HEK293 (cell line): ENCODE measurements at regions not wholly inside any gene's neighbourhood (a gene's known extent, or its start where the extent isn't known, plus 50 kb on each side); places are given as distances from the start of the nearest gene placed in this dataset.
A peak's percentile ranks its signal among the peaks of the same experiment; 100 is the strongest.

ENCODE experiments used
- CTCF ChIA-PET: fragments of 350-600 bp; formaldehyde crosslinking; extraction: SDS; loops from one replicate; lab custom pipeline; 2021; ENCODE audit warnings: antibody characterized with exemption; lab: Yijun Ruan, JAX
- POLR2A ChIA-PET: fragments of 300-600 bp; formaldehyde crosslinking; extraction: SDS; loops from one replicate; lab custom pipeline; 2020; ENCODE audit warnings: antibody characterized with exemption, inconsistent platforms; lab: Yijun Ruan, JAX
- H3K27ac ChIP-seq: fragments of 200-500 bp; sonication (Bioruptor generic); 2 replicates; pipeline ENCODE4 v1.5.1; 2014; ENCODE audit warnings: low read depth, low read length, control low read depth, inconsistent platforms; ENCODE audit errors: extremely low read depth
- H3K36me3 ChIP-seq, 2 experiments: fragments of 200-500 bp in 1 of 2; sonication (Bioruptor generic) in 1 of 2; 1 replicate in 1 of 2; 2 replicates in 1 of 2; pipeline ENCODE4 v1.5.1; 2014 to 2017; ENCODE audit warnings: inconsistent platforms in 2 of 2, low read length in 2 of 2; ENCODE audit not compliant: control insufficient read depth in 2 of 2, insufficient read depth in 1 of 2
- H3K4me1 ChIP-seq: fragments of 200-500 bp; sonication (Bioruptor generic); 2 replicates; pipeline ENCODE4 v1.5.1; 2014; ENCODE audit warnings: mild to moderate bottlenecking, low read length, inconsistent platforms; ENCODE audit not compliant: control insufficient read depth, insufficient read depth
- H3K4me3 ChIP-seq: 2 replicates; pipeline ENCODE4 v1.5.1; 2011; ENCODE audit warnings: low read depth, mild to moderate bottlenecking, control low read depth, low read length, moderate library complexity
- H3K9me3 ChIP-seq: fragments of 200-500 bp; sonication (Bioruptor generic); 2 replicates; pipeline ENCODE4 v1.5.1; 2014; ENCODE audit warnings: low read depth, low read length, inconsistent platforms; ENCODE audit not compliant: control insufficient read depth, insufficient read depth
- MEIS1 ChIP-seq: sonication (generic); formaldehyde crosslinking; IDR thresholded peaks from 2 replicates; pipeline ENCODE4 v1.8.1; 2022; ENCODE audit warnings: missing genetic modification reagents, mild to moderate bottlenecking, borderline replicate concordance
- MYNN ChIP-seq: fragments of 450-650 bp; formaldehyde crosslinking; IDR thresholded peaks from 2 replicates; pipeline ENCODE4 v1.5.1; 2016; ENCODE audit warnings: missing biosample characterization, missing genetic modification characterization, borderline replicate concordance
- OVOL3 ChIP-seq: fragments of 450-650 bp; formaldehyde crosslinking; IDR thresholded peaks from 2 replicates; pipeline ENCODE4 v1.5.1; 2016; ENCODE audit warnings: missing biosample characterization, missing genetic modification characterization
- ZBTB21 ChIP-seq: fragments of 450-650 bp; formaldehyde crosslinking; IDR thresholded peaks from 2 replicates; pipeline ENCODE4 v1.5.1; 2017; ENCODE audit warnings: missing biosample characterization, missing genetic modification characterization
- ZFP41 ChIP-seq: fragments of 450-650 bp; formaldehyde crosslinking; IDR thresholded peaks from 2 replicates; pipeline ENCODE4 v1.5.1; 2016; ENCODE audit warnings: missing biosample characterization, missing genetic modification characterization, borderline replicate concordance
- ZNF140 ChIP-seq: fragments of 450-650 bp; formaldehyde crosslinking; IDR thresholded peaks from 2 replicates; pipeline ENCODE4 v1.5.1; 2016; ENCODE audit warnings: missing biosample characterization, missing genetic modification characterization
- ZNF274 ChIP-seq, 2 experiments: fragments of 200-500 bp in 1 of 2; fragments of 450-650 bp in 1 of 2; sonication (Bioruptor generic) in 1 of 2; formaldehyde crosslinking in 1 of 2; IDR thresholded peaks; 2 replicates each; pipeline versions ENCODE4 v1.5.1 to v1.6.1; 2014 to 2016; ENCODE audit warnings: borderline replicate concordance in 1 of 2, inconsistent platforms in 1 of 2, low read length in 1 of 2, missing biosample characterization in 1 of 2, missing genetic modification characterization in 1 of 2
- ZNF391 ChIP-seq: fragments of 450-650 bp; formaldehyde crosslinking; IDR thresholded peaks from 2 replicates; pipeline ENCODE4 v1.5.1; 2016; ENCODE audit warnings: low read depth, missing biosample characterization, missing genetic modification characterization, borderline replicate concordance
- ZNF416 ChIP-seq: fragments of 450-650 bp; formaldehyde crosslinking; IDR thresholded peaks from 2 replicates; pipeline ENCODE4 v1.5.1; 2016; ENCODE audit warnings: missing biosample characterization, missing genetic modification characterization
- ZNF426 ChIP-seq: fragments of 450-650 bp; formaldehyde crosslinking; IDR thresholded peaks from 2 replicates; pipeline ENCODE4 v1.5.1; 2017; ENCODE audit warnings: missing biosample characterization, missing genetic modification characterization, mild to moderate bottlenecking, inconsistent platforms, moderate library complexity
- ZNF473 ChIP-seq: fragments of 450-650 bp; formaldehyde crosslinking; IDR thresholded peaks from 2 replicates; pipeline ENCODE4 v1.5.1; 2017; ENCODE audit warnings: missing biosample characterization, missing genetic modification characterization
- ZNF530 ChIP-seq: fragments of 450-650 bp; formaldehyde crosslinking; IDR thresholded peaks from 2 replicates; pipeline ENCODE4 v1.5.1; 2016; ENCODE audit warnings: low read depth, missing biosample characterization, missing genetic modification characterization
- ZNF558 ChIP-seq: fragments of 450-650 bp; formaldehyde crosslinking; IDR thresholded peaks from 2 replicates; pipeline ENCODE4 v1.5.1; 2016; ENCODE audit warnings: missing biosample characterization, missing genetic modification characterization
- ZNF596 ChIP-seq: fragments of 450-650 bp; IDR thresholded peaks from 2 replicates; pipeline ENCODE4 v1.5.0; 2018; ENCODE audit warnings: missing biosample characterization, mild to moderate bottlenecking, missing genetic modification characterization, moderate library complexity
- TF ChIP-seq, protein P1 (sequence below): sonication (generic); formaldehyde crosslinking; IDR thresholded peaks from 2 replicates; pipeline ENCODE4 v1.8.1; 2022; ENCODE audit warnings: mild to moderate bottlenecking, moderate library complexity, missing genetic modification reagents
- TF ChIP-seq, protein P2 (sequence below): fragments of 450-650 bp; formaldehyde crosslinking; IDR thresholded peaks from 2 replicates; pipeline ENCODE4 v1.5.1; 2016; ENCODE audit warnings: missing biosample characterization, missing genetic modification characterization
- TF ChIP-seq, protein P3 (sequence below): fragments of 450-650 bp; formaldehyde crosslinking; IDR thresholded peaks from 2 replicates; pipeline ENCODE4 v1.5.1; 2017; ENCODE audit warnings: missing biosample characterization, mild to moderate bottlenecking, missing genetic modification characterization, moderate library complexity

DNA sequence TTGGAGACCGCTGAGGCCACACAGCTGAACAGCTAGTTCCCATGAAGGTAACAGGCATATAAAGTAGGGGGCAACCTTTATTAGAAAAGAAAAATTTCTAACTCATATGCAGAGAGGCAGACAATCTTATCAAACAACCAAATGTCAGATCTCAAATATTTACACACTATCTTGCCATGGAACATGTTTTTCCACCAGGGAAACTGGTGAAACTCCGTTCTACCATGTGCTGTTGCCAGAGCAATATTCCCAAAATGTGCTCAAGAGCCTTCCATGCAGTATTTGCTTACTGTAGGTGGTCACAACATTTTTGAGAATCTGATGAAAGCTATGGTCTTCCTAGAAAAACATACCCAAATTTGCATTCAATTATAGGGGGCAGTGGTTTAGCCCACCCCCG is 143.4 kb upstream of the MAGI3 start:
- ChIA-PET CTCF (interaction anchor here (0.6 kb wide), 1 partner anchor 23 kb away, joined by 4 read pairs; no protein-coding TSS in a partner anchor), POLR2A (no interaction called here)
- Histone ChIP-seq H3K9me3 (no peaks in the 10 kb centered on the region), H3K36me3 (no peaks in the 10 kb centered on the region), H3K4me3 (no peak overlapping the region), H3K27ac (no peak overlapping the region), H3K4me1 (peaks cover 6% of the 10 kb centered on the region)
- no peak for TF ChIP-seq ZNF416 (tag by site-specific recombination)
- TF ChIP-seq ZNF530 (tag by site-specific recombination), result no peak
- TF ChIP-seq ZNF426 (tag by site-specific recombination), result no peak
- TF ChIP-seq, protein P1, sequence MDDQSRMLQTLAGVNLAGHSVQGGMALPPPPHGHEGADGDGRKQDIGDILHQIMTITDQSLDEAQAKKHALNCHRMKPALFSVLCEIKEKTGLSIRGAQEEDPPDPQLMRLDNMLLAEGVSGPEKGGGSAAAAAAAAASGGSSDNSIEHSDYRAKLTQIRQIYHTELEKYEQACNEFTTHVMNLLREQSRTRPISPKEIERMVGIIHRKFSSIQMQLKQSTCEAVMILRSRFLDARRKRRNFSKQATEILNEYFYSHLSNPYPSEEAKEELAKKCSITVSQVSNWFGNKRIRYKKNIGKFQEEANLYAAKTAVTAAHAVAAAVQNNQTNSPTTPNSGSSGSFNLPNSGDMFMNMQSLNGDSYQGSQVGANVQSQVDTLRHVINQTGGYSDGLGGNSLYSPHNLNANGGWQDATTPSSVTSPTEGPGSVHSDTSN, result no peak
- TF ChIP-seq, protein P2, sequence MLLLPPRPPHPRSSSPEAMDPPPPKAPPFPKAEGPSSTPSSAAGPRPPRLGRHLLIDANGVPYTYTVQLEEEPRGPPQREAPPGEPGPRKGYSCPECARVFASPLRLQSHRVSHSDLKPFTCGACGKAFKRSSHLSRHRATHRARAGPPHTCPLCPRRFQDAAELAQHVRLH (tag by site-specific recombination), result no peak
- TF ChIP-seq ZNF274 (IDR thresholded peaks at IDR 0.05; ENCODE audit: low read length), result no peak
- TF ChIP-seq ZNF274 (tag by site-specific recombination; IDR thresholded peaks at IDR 0.05; ENCODE audit: borderline replicate concordance), result no peak
- TF ChIP-seq ZNF140 (tag by site-specific recombination), result no peak
- no peak for TF ChIP-seq ZNF596 (tag by site-specific recombination)
- TF ChIP-seq OVOL3 (tag by site-specific recombination), result no peak
- no peak for TF ChIP-seq ZNF558 (tag by site-specific recombination)
- no peak for TF ChIP-seq ZBTB21 (tag by site-specific recombination)

DNA sequence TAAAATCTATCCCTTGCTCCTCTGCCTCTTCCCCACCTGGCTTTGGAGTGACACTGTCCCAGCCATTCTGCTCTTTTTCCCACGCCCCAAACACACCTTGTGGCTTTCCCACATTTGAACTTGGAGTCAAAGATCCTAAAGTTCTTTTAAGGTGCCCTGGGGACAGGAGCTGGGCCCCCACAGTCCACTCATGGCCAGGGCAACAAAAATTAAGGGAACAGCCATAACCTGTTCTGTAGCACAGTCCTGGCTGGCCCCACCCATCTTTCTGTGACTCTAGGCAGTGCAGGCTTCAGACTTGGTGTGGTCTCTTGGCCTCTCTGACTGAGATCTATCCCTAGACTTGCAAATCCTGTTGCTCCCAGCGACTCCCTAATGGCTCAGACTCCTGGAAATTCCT is 143.0 kb upstream of the MAGI3 start:
- H3K36me3 ChIP-seq, result no peaks in the 10 kb centered on the region
- H3K27ac ChIP-seq, result no peak overlapping the region
- no peak for TF ChIP-seq ZNF391
- no peak for TF ChIP-seq ZNF473 (tag by site-specific recombination)
- no peak for TF ChIP-seq ZFP41 (tag by site-specific recombination)
- peak; percentile 51; the same call in 1 of the 2 replicates for TF ChIP-seq ZNF140 (tag by site-specific recombination)
- TF ChIP-seq, protein P3, sequence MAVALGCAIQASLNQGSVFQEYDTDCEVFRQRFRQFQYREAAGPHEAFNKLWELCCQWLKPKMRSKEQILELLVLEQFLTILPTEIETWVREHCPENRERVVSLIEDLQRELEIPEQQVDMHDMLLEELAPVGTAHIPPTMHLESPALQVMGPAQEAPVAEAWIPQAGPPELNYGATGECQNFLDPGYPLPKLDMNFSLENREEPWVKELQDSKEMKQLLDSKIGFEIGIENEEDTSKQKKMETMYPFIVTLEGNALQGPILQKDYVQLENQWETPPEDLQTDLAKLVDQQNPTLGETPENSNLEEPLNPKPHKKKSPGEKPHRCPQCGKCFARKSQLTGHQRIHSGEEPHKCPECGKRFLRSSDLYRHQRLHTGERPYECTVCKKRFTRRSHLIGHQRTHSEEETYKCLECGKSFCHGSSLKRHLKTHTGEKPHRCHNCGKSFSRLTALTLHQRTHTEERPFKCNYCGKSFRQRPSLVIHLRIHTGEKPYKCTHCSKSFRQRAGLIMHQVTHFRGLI (tag by site-specific recombination), result no peak
- peaks cover 5% of the 10 kb centered on the region for H3K4me1 ChIP-seq
- ChIA-PET CTCF (interaction anchor here (0.6 kb wide), 1 partner anchor 637 kb away, joined by 4 read pairs; no protein-coding TSS in a partner anchor), POLR2A (no interaction called here)
- H3K4me3 ChIP-seq, result no peak overlapping the region
- no peaks in the 10 kb centered on the region for H3K9me3 ChIP-seq

DNA sequence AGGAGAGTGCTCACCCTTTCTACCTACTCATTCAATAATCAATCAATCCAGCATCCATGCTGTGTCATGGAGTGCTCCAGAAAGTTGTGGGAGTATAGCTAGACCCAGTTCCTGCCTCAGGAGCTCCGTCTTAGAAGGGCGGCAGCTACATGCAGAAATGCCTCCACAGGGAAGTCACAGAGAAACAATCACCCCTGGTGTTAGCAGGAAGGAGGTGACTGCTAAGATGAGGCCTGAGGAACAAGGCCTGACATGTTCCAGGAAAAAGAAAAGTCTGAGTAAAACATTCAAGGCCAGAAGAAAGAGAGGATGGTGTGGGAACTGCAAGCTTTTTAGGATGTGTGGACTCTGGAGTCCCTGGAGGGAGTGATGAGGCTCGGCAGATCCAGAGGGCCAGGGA is 142.5 kb upstream of the MAGI3 start:
- CTCF ChIA-PET, result interaction anchor here (0.6 kb wide), 1 partner anchor 636 kb away, joined by 4 read pairs; no protein-coding TSS in a partner anchor
- POLR2A ChIA-PET, result no interaction called here
- H3K4me1 ChIP-seq, result 0 out of 2 replicates have a peak, but pooled peaks cover 2% of the 10 kb centered on the region
- TF ChIP-seq MYNN (tag by site-specific recombination), result no peak
- no peak for TF ChIP-seq MEIS1 (CRISPR knock-in tag)
- H3K4me3 ChIP-seq, result no peak overlapping the region
- no peaks in the 10 kb centered on the region for H3K9me3 ChIP-seq
- no peaks in the 10 kb centered on the region for H3K36me3 ChIP-seq
- H3K27ac ChIP-seq, result no peak overlapping the region
